SK-N-SH (cell line): ENCODE measurements at regions not wholly inside any gene's neighbourhood (a gene's known extent, or its start where the extent isn't known, plus 50 kb on each side); places are given as distances from the start of the nearest gene placed in this dataset.

Source experiments
- CTCF ChIA-PET: fragments of 300-600, 350-600 bp; formaldehyde crosslinking; extraction: SDS; loops from one replicate; lab custom pipeline; 2021; lab: Yijun Ruan, JAX
- POLR2A ChIA-PET: fragments of 350-600 bp; sonication (Branson Sonifier 250); formaldehyde crosslinking; extraction: SDS; loops from one replicate; lab custom pipeline; 2020; ENCODE audit warnings: antibody characterized with exemption, inconsistent platforms; lab: Yijun Ruan, JAX
- DNase-seq: peaks from one replicate; pipeline ENCODE4 v3.0.0; 2012
- H2AFZ ChIP-seq: fragments of 200-600 bp; sonication (generic); 2 replicates; pipeline ENCODE4 v1.8.1; 2016; ENCODE audit warnings: antibody characterized with exemption, mild to moderate bottlenecking, low read depth
- H3F3A ChIP-seq: fragments of 200-600 bp; sonication (generic); replicated peaks from 2 replicates; pipeline ENCODE3; 2016; ENCODE audit warnings: antibody characterized with exemption, mild to moderate bottlenecking; ENCODE audit not compliant: insufficient read depth
- H3K27ac ChIP-seq, 2 experiments: fragments of 200-500 bp in 1 of 2; fragments of 200-600 bp in 1 of 2; sonication (Bioruptor generic) in 1 of 2; sonication (generic), shearing (Covaris generic) in 1 of 2; 2 replicates each; pipeline versions ENCODE4 v1.5.1 to v1.6.1; 2014 to 2016; ENCODE audit warnings: low read depth in 2 of 2, inconsistent platforms in 1 of 2, low read length in 1 of 2, mild to moderate bottlenecking in 1 of 2, mixed read lengths in 1 of 2
- H3K27me3 ChIP-seq: fragments of 200-600 bp; sonication (generic), shearing (Covaris generic); 2 replicates; pipeline ENCODE4 v1.6.1; 2016; ENCODE audit warnings: mixed run types; ENCODE audit not compliant: insufficient read depth
- H3K36me3 ChIP-seq, 2 experiments: fragments of 200-500 bp in 1 of 2; fragments of 200-600 bp in 1 of 2; sonication (Bioruptor generic) in 1 of 2; sonication (generic) in 1 of 2; replicated peaks in 1 of 2; 2 replicates each; pipeline versions ENCODE3 to v1.5.1; 2014 to 2016; ENCODE audit warnings: low read length in 1 of 2, mild to moderate bottlenecking in 1 of 2; ENCODE audit not compliant: insufficient read depth in 2 of 2, control insufficient read depth in 1 of 2
- H3K4me1 ChIP-seq, 2 experiments: fragments of 200-500 bp in 1 of 2; fragments of 200-600 bp in 1 of 2; sonication (Bioruptor generic) in 1 of 2; sonication (generic), shearing (Covaris generic) in 1 of 2; 2 replicates each; pipeline versions ENCODE4 v1.5.1 to v1.6.1; 2014 to 2016; ENCODE audit warnings: low read depth in 1 of 2, low read length in 1 of 2, mixed run types in 1 of 2; ENCODE audit not compliant: insufficient read depth in 2 of 2, control insufficient read depth in 1 of 2
- H3K4me2 ChIP-seq: fragments of 200-600 bp; sonication (generic), shearing (Covaris generic); 2 replicates; pipeline ENCODE4 v1.6.1; 2017; ENCODE audit warnings: mixed run types
- H3K4me3 ChIP-seq, 2 experiments: fragments of 200-500 bp in 1 of 2; fragments of 200-600 bp in 1 of 2; sonication (Bioruptor generic) in 1 of 2; sonication (generic), shearing (Covaris generic) in 1 of 2; 2 replicates each; pipeline versions ENCODE4 v1.5.1 to v1.8.1; 2014 to 2016; ENCODE audit warnings: low read depth in 2 of 2, inconsistent platforms in 1 of 2, low read length in 1 of 2, mild to moderate bottlenecking in 1 of 2, mixed read lengths in 1 of 2, moderate library complexity in 1 of 2
- H3K79me2 ChIP-seq: fragments of 200-600 bp; sonication (generic); 2 replicates; pipeline ENCODE4 v1.8.1; 2017; ENCODE audit warnings: mild to moderate bottlenecking; ENCODE audit not compliant: insufficient read depth
- H3K9ac ChIP-seq: fragments of 200-600 bp; sonication (generic); 2 replicates; pipeline ENCODE4 v1.6.1; 2017; ENCODE audit warnings: mixed run types
- H3K9me2 ChIP-seq: fragments of 200-600 bp; sonication (generic); 2 replicates; pipeline ENCODE4 v1.6.1; 2017; ENCODE audit warnings: mixed run types
- H3K9me3 ChIP-seq: fragments of 200-600 bp; sonication (generic); 2 replicates; pipeline ENCODE4 v1.6.1; 2017; ENCODE audit warnings: mixed run types, mild to moderate bottlenecking, moderate library complexity
- H4K20me1 ChIP-seq: fragments of 200-600 bp; sonication (generic); 2 replicates; pipeline ENCODE4 v1.6.1; 2017; ENCODE audit warnings: mild to moderate bottlenecking, mixed run types; ENCODE audit not compliant: insufficient read depth
- CHD2 ChIP-seq: fragments of 150-350 bp; IDR thresholded peaks from 2 replicates; pipeline ENCODE4 v1.6.1; 2018; ENCODE audit warnings: low read length; ENCODE audit not compliant: partially characterized antibody
- ELF1 ChIP-seq: IDR thresholded peaks from 2 replicates; pipeline ENCODE4 v1.4.0; 2012
- GATA2 ChIP-seq: sonication (generic); formaldehyde crosslinking; IDR thresholded peaks from 2 replicates; pipeline ENCODE4 v1.5.0; 2020; ENCODE audit warnings: mild to moderate bottlenecking, missing genetic modification reagents
- JUND ChIP-seq: IDR thresholded peaks from 2 replicates; pipeline ENCODE4 v1.4.0; 2012
- MEF2A ChIP-seq: IDR thresholded peaks from 2 replicates; pipeline ENCODE4 v1.4.0; 2012; ENCODE audit warnings: low read depth, borderline replicate concordance
- MXI1 ChIP-seq: IDR thresholded peaks from 2 replicates; pipeline ENCODE4 v1.6.1; 2012; ENCODE audit warnings: mild to moderate bottlenecking, low read depth, low read length, improper control_type of control experiment
- NFIC ChIP-seq: IDR thresholded peaks from 2 replicates; pipeline ENCODE4 v1.4.0; 2012; ENCODE audit warnings: borderline replicate concordance
- NRF1 ChIP-seq: IDR thresholded peaks from 2 replicates; pipeline ENCODE4 v1.6.1; 2012; ENCODE audit warnings: low read depth, mild to moderate bottlenecking, low read length
- POLR2AphosphoS5 ChIP-seq: IDR thresholded peaks from 2 replicates; pipeline ENCODE4 v1.6.1; 2012; ENCODE audit warnings: low read depth, low read length
- RCOR1 ChIP-seq: fragments of 150-350 bp; IDR thresholded peaks from 2 replicates; pipeline ENCODE4 v1.6.1; 2017; ENCODE audit warnings: antibody characterized with exemption, low read length
- RFX5 ChIP-seq: IDR thresholded peaks from 2 replicates; pipeline ENCODE4 v1.6.1; 2012; ENCODE audit warnings: mild to moderate bottlenecking, improper control_type of control experiment, low read length
- RXRA ChIP-seq: IDR thresholded peaks from 2 replicates; pipeline ENCODE4 v1.4.0; 2012; ENCODE audit warnings: low read depth, mild to moderate bottlenecking, borderline replicate concordance
- SMC3 ChIP-seq: IDR thresholded peaks from 2 replicates; pipeline ENCODE4 v1.6.1; 2012; ENCODE audit warnings: low read depth, low read length, improper control_type of control experiment
- TAF1 ChIP-seq: IDR thresholded peaks from 2 replicates; pipeline ENCODE4 v1.6.1; 2012; ENCODE audit warnings: low read depth, mild to moderate bottlenecking, low read length, moderate library complexity, borderline replicate concordance
- TCF12 ChIP-seq: IDR thresholded peaks from 2 replicates; pipeline ENCODE4 v1.4.0; 2012
- TEAD4 ChIP-seq: IDR thresholded peaks from 2 replicates; pipeline ENCODE4 v1.4.0; 2012; ENCODE audit warnings: mild to moderate bottlenecking, borderline replicate concordance; ENCODE audit not compliant: insufficient read depth
- YY1 ChIP-seq: IDR thresholded peaks from 2 replicates; pipeline ENCODE4 v1.4.0; 2012; ENCODE audit warnings: low read depth, mild to moderate bottlenecking
- WGBS: methylation state at CpG from one replicate; pipeline ENCODE4 v1.1.6; 2017; ENCODE audit warnings: low lambda C conversion rate; 5-methylcytosine and 5-hydroxymethylcytosine counted together
- TF ChIP-seq, protein P1 (sequence below): fragments of 150-350 bp; IDR thresholded peaks from 2 replicates; pipeline ENCODE4 v1.6.1; 2017; ENCODE audit warnings: antibody characterized with exemption, low read length, low read depth, borderline replicate concordance
- TF ChIP-seq, protein P2 (sequence below): IDR thresholded peaks from 2 replicates; pipeline ENCODE4 v1.4.0; 2012; ENCODE audit warnings: low read depth, borderline replicate concordance
- TF ChIP-seq, protein P3 (sequence below): fragments of 150-350 bp; IDR thresholded peaks from 2 replicates; pipeline ENCODE4 v1.6.1; 2016; ENCODE audit warnings: mild to moderate bottlenecking, low read depth, low read length
- TF ChIP-seq, protein P4 (sequence below): IDR thresholded peaks from 2 replicates; pipeline ENCODE4 v1.6.1; 2012; ENCODE audit warnings: mild to moderate bottlenecking, low read depth, low read length, moderate library complexity

DNA sequence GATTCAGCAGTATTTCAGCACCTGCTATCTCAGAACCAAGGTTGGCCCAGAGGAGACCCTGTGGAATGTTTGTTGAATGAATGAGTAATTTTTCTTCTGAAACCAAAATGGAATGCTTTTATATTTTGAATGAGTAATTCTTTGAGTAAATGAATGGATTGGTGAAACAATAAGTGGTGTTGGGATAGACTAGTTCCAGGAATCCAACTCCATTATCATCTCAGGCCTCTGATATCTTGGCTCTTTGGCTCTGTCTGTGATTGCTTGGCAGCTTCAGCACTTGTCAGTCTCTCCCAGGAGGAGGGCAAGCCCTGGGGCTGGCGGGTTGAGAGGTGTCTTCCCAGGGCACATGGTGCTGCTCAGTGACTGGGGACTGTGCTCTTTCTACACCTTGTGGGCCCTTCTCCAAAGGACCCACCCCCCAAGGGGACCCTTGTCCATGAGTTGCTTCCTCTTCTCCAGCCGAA, 284.4 kb upstream of the FOXF1 start:
- Histone ChIP-seq H3K27ac (no peak overlapping the region), H3F3A (no peaks in the 10 kb centered on the region), H3K27me3 (peaks cover 56% of the 10 kb centered on the region), H3K9ac (no peak overlapping the region), H3K4me2 (no peak overlapping the region), H3K79me2 (no peaks in the 10 kb centered on the region), H3K9me3 (no peaks in the 10 kb centered on the region), H2AFZ (no peak overlapping the region), H3K4me1 (0 out of 4 replicates have a peak, but pooled peaks cover 0 to 4% of the 10 kb centered on the region in 2 experiments), H3K9me2 (no peaks in the 10 kb centered on the region), H3K36me3 (no peaks in the 10 kb centered on the region), H3K4me3 (no peak overlapping the region), H4K20me1 (no peaks in the 10 kb centered on the region)
- CTCF ChIA-PET, result no interaction called here
- WGBS, result 0% methylated on average over 2 of the region's 2 CpGs
- POLR2A ChIA-PET, result no interaction called here
- DNase-seq, result no peak
- TF ChIP-seq, protein P1, sequence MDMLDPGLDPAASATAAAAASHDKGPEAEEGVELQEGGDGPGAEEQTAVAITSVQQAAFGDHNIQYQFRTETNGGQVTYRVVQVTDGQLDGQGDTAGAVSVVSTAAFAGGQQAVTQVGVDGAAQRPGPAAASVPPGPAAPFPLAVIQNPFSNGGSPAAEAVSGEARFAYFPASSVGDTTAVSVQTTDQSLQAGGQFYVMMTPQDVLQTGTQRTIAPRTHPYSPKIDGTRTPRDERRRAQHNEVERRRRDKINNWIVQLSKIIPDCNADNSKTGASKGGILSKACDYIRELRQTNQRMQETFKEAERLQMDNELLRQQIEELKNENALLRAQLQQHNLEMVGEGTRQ, result no peak
- TF ChIP-seq GATA2, result no peak
- TF ChIP-seq NRF1, result no peak
- TF ChIP-seq RXRA, result no peak
- no peak for TF ChIP-seq SMC3
- no peak for TF ChIP-seq POLR2AphosphoS5
- TF ChIP-seq RCOR1, result no peak
- no peak for TF ChIP-seq CHD2
- no peak for TF ChIP-seq YY1
- TF ChIP-seq, protein P2, sequence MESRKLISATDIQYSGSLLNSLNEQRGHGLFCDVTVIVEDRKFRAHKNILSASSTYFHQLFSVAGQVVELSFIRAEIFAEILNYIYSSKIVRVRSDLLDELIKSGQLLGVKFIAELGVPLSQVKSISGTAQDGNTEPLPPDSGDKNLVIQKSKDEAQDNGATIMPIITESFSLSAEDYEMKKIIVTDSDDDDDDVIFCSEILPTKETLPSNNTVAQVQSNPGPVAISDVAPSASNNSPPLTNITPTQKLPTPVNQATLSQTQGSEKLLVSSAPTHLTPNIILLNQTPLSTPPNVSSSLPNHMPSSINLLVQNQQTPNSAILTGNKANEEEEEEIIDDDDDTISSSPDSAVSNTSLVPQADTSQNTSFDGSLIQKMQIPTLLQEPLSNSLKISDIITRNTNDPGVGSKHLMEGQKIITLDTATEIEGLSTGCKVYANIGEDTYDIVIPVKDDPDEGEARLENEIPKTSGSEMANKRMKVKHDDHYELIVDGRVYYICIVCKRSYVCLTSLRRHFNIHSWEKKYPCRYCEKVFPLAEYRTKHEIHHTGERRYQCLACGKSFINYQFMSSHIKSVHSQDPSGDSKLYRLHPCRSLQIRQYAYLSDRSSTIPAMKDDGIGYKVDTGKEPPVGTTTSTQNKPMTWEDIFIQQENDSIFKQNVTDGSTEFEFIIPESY, result no peak
- TF ChIP-seq MXI1, result no peak
- TF ChIP-seq NFIC, result no peak
- no peak for TF ChIP-seq TCF12
- TF ChIP-seq MEF2A, result no peak
- no peak for TF ChIP-seq RFX5
- TF ChIP-seq ELF1, result no peak

DNA sequence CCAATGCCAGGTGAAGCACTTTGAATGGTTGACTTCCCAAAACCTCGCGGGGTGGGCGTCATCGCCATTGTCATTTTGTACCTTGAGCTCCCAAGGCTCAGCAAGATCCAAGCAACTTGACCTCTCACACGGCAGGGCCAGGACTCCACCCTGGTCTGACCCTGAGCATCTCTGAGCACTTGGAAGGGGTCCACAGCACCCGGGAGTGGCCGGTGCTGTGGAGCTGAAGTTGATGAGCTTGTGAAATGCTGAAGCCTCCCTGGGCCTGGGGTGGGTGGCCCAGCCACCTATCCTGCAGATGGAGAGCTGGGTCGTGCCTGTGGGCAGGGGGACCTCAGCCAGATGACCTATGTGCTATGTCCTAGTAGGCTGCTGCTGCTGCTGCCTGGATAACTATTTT, 283.3 kb upstream of the FOXF1 start:
- no peak for TF ChIP-seq NRF1
- no peak for TF ChIP-seq NFIC
- no peak for TF ChIP-seq RXRA
- TF ChIP-seq TEAD4, result no peak
- TF ChIP-seq, protein P3, sequence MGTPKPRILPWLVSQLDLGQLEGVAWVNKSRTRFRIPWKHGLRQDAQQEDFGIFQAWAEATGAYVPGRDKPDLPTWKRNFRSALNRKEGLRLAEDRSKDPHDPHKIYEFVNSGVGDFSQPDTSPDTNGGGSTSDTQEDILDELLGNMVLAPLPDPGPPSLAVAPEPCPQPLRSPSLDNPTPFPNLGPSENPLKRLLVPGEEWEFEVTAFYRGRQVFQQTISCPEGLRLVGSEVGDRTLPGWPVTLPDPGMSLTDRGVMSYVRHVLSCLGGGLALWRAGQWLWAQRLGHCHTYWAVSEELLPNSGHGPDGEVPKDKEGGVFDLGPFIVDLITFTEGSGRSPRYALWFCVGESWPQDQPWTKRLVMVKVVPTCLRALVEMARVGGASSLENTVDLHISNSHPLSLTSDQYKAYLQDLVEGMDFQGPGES, result no peak
- TF ChIP-seq, protein P4, sequence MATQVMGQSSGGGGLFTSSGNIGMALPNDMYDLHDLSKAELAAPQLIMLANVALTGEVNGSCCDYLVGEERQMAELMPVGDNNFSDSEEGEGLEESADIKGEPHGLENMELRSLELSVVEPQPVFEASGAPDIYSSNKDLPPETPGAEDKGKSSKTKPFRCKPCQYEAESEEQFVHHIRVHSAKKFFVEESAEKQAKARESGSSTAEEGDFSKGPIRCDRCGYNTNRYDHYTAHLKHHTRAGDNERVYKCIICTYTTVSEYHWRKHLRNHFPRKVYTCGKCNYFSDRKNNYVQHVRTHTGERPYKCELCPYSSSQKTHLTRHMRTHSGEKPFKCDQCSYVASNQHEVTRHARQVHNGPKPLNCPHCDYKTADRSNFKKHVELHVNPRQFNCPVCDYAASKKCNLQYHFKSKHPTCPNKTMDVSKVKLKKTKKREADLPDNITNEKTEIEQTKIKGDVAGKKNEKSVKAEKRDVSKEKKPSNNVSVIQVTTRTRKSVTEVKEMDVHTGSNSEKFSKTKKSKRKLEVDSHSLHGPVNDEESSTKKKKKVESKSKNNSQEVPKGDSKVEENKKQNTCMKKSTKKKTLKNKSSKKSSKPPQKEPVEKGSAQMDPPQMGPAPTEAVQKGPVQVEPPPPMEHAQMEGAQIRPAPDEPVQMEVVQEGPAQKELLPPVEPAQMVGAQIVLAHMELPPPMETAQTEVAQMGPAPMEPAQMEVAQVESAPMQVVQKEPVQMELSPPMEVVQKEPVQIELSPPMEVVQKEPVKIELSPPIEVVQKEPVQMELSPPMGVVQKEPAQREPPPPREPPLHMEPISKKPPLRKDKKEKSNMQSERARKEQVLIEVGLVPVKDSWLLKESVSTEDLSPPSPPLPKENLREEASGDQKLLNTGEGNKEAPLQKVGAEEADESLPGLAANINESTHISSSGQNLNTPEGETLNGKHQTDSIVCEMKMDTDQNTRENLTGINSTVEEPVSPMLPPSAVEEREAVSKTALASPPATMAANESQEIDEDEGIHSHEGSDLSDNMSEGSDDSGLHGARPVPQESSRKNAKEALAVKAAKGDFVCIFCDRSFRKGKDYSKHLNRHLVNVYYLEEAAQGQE, result no peak
- no peak for TF ChIP-seq TAF1
- no peak for TF ChIP-seq JUND
- no peaks in the 10 kb centered on the region for H3K79me2 ChIP-seq
- no peaks in the 10 kb centered on the region for H3K36me3 ChIP-seq
- no peak for DNase-seq
- no peak overlapping the region for H3K27ac ChIP-seq
- H3K9ac ChIP-seq, result no peak overlapping the region
- POLR2A ChIA-PET, result no interaction called here
- no peaks in the 10 kb centered on the region for H3K9me3 ChIP-seq
- no peak overlapping the region for H2AFZ ChIP-seq
- no peaks in the 10 kb centered on the region for H3K9me2 ChIP-seq
- no peaks in the 10 kb centered on the region for H3F3A ChIP-seq
- no peaks in the 10 kb centered on the region for H4K20me1 ChIP-seq
- H3K4me2 ChIP-seq, result no peak overlapping the region
- CTCF ChIA-PET, result no interaction called here
- 0 out of 4 replicates have a peak, but pooled peaks cover 0 to 4% of the 10 kb centered on the region in 2 experiments for H3K4me1 ChIP-seq
- WGBS, result 0% methylated on average over 8 of the region's 8 CpGs
- no peak overlapping the region for H3K4me3 ChIP-seq
- peaks cover 56% of the 10 kb centered on the region for H3K27me3 ChIP-seq
